HL-60 (cell line): ENCODE measurements at regions not wholly inside any gene's neighbourhood (a gene's known extent, or its start where the extent isn't known, plus 50 kb on each side); places are given as distances from the start of the nearest gene placed in this dataset.

Experiments used
- DNase-seq, 2 experiments: peaks; one replicate each; pipeline ENCODE4 v3.0.0-alpha.2; 2010 to 2020; ENCODE audit warnings: low read depth in 1 of 2, low spot score in 1 of 2
- H3K27ac ChIP-seq: fragments of 250-450 bp; sonication (Bioruptor Pico); replicated peaks from 2 replicates; pipeline ENCODE4 v1.5.1; 2020; ENCODE audit warnings: mild to moderate bottlenecking, moderate library complexity
- H3K27me3 ChIP-seq: fragments of 250-450 bp; sonication (Bioruptor Pico); 2 replicates; pipeline ENCODE4 v1.5.1; 2021; ENCODE audit warnings: mild to moderate bottlenecking, moderate library complexity; ENCODE audit not compliant: insufficient read depth, poor library complexity, severe bottlenecking
- H3K4me3 ChIP-seq: replicated peaks from 2 replicates; pipeline ENCODE4 v1.5.1; 2011; ENCODE audit warnings: mild to moderate bottlenecking, control low read depth, low read length; ENCODE audit not compliant: insufficient read depth
- CTCF ChIP-seq: IDR thresholded peaks from one replicate; pipeline ENCODE4 v1.5.1; 2011; ENCODE audit warnings: low read length, control low read depth, inconsistent platforms; ENCODE audit not compliant: insufficient read depth
- GABPA ChIP-seq: IDR thresholded peaks from 2 replicates; pipeline ENCODE4 v1.6.1; 2012; ENCODE audit warnings: low read depth
- POLR2AphosphoS5 ChIP-seq: IDR thresholded peaks from 2 replicates; pipeline ENCODE4 v1.6.1; 2012; ENCODE audit warnings: low read depth
- REST ChIP-seq: IDR thresholded peaks from 2 replicates; pipeline ENCODE4 v1.6.1; 2012; ENCODE audit warnings: low read depth; ENCODE audit not compliant: insufficient replicate concordance
- SPI1 ChIP-seq: IDR thresholded peaks from 2 replicates; pipeline ENCODE4 v1.6.1; 2012; ENCODE audit warnings: low read depth, mild to moderate bottlenecking, borderline replicate concordance

GRCh38 chr9:29668732-29669131 lies 2095.5 kb upstream of the C9orf72 start:
- H3K27ac ChIP-seq, result no peak overlapping the region
- H3K4me3 ChIP-seq, result no peak overlapping the region
- TF ChIP-seq GABPA (no peak), REST (no peak), POLR2AphosphoS5 (no peak), SPI1 (no peak), CTCF (no peak)
- no peak for DNase-seq
- no peaks in the 10 kb centered on the region for H3K27me3 ChIP-seq

GRCh38 chr9:29669613-29670012 lies 2096.3 kb upstream of the C9orf72 start:
- Histone ChIP-seq H3K27ac (no peak overlapping the region), H3K27me3 (no peaks in the 10 kb centered on the region), H3K4me3 (no peak overlapping the region)
- no peak for DNase-seq
- no peak for TF ChIP-seq GABPA
- no peak for TF ChIP-seq SPI1
- TF ChIP-seq POLR2AphosphoS5, result no peak
- TF ChIP-seq REST, result no peak
- no peak for TF ChIP-seq CTCF

GRCh38 chr9:29685531-29685930 lies 2112.2 kb upstream of the C9orf72 start:
- Histone ChIP-seq H3K27me3 (no peaks in the 10 kb centered on the region), H3K4me3 (no peak overlapping the region), H3K27ac (no peak overlapping the region)
- TF ChIP-seq POLR2AphosphoS5 (no peak), REST (no peak)
- no peak for DNase-seq

GRCh38 chr9:29691145-29691544 lies 2117.9 kb upstream of the C9orf72 start:
- no peak for TF ChIP-seq CTCF
- no peak for TF ChIP-seq POLR2AphosphoS5
- no peak for TF ChIP-seq REST
- no peak for TF ChIP-seq SPI1
- TF ChIP-seq GABPA, result no peak
- no peak for DNase-seq
- no peak overlapping the region for H3K27ac ChIP-seq
- no peaks in the 10 kb centered on the region for H3K27me3 ChIP-seq
- H3K4me3 ChIP-seq, result no peak overlapping the region
